Suprapubic skin (tissue), 2 donors: ENCODE measurements at regions not wholly inside any gene's neighbourhood (a gene's known extent, or its start where the extent isn't known, plus 50 kb on each side); places are given as distances from the start of the nearest gene placed in this dataset.

Experiments used
- EP300 ChIP-seq: sonication (generic); formaldehyde crosslinking; IDR thresholded peaks from one replicate; pipeline ENCODE4 v1.6.1; 2017; ENCODE audit warnings: antibody characterized with exemption
- POLR2A ChIP-seq, 2 donors: fragments of 450-650 bp; IDR thresholded peaks; one replicate each; pipeline ENCODE4 v1.6.1; 2017; ENCODE audit warnings: antibody characterized with exemption in 2 of 2, mild to moderate bottlenecking in 2 of 2, moderate library complexity in 2 of 2

- TF ChIP-seq EP300, result no peak
- TF ChIP-seq POLR2A (IDR thresholded peaks at IDR 0.05), result no peak
Measured at GRCh38 chr18:10088734-10089133, 174.9 kb downstream of the VAPA start.
